K562 (cell line): ENCODE measurements at regions not wholly inside any gene's neighbourhood (a gene's known extent, or its start where the extent isn't known, plus 50 kb on each side); places are given as distances from the start of the nearest gene placed in this dataset.

Source experiments
- ATAC-seq: fragments of 200-7000 bp; cut with Tn5 transposase; 3 replicates; pipeline ENCODE4 v1.9.1; 2020; ENCODE audit warnings: moderate library complexity
- BruUV-seq: library from RNA; stranded (reverse); fragments of 400-500 nt; replicated peaks from 2 replicates; lab custom pipeline; 2021; lab: Mats Ljungman, UMichigan
- CTCF ChIA-PET: fragments of 300-600 bp; formaldehyde crosslinking; extraction: SDS; loops from one replicate; lab custom pipeline; 2021; ENCODE audit warnings: low intra/inter-chr PET ratio; lab: Yijun Ruan, JAX
- POLR2A ChIA-PET: fragments of 300-600, 350-650 bp; sonication (Branson Sonifier 250); formaldehyde crosslinking; extraction: SDS; loops from one replicate; lab custom pipeline; 2021; ENCODE audit warnings: antibody characterized with exemption, inconsistent platforms; lab: Yijun Ruan, JAX
- DNase-seq, 4 experiments: peaks; one replicate each; pipeline versions ENCODE4 v3.0.0 to v3.0.0-alpha.2; 2011 to 2018; ENCODE audit warnings: low spot score in 3 of 4, mixed read lengths in 3 of 4; ENCODE audit errors: extremely low read depth in 1 of 4
- FAIRE-seq: peaks from 2 replicates; lab custom pipeline; 2011; peaks lifted over from hg19 to GRCh38; lab: Jason Lieb, UNC
- H2AFZ ChIP-seq: 2 replicates; pipeline ENCODE4 v1.6.0; 2011; ENCODE audit warnings: low read depth, low read length, control low read depth, inconsistent platforms
- H3K27ac ChIP-seq: fragments of 200-600 bp; 3 replicates; pipeline ENCODE4 v1.8.0; 2011; ENCODE audit warnings: low read depth, mild to moderate bottlenecking, control low read depth, inconsistent platforms, low read length, moderate library complexity, mixed read lengths; ENCODE audit errors: extremely low read depth
- H3K27me3 ChIP-seq, 2 experiments: fragments of 300-600 bp in 1 of 2; 2 replicates in 1 of 2; 3 replicates in 1 of 2; pipeline versions ENCODE4 v1.6.0 to v1.8.0; 2011; ENCODE audit warnings: inconsistent platforms in 2 of 2, low read length in 2 of 2, mild to moderate bottlenecking in 1 of 2, mixed read lengths in 1 of 2, moderate library complexity in 1 of 2; ENCODE audit not compliant: control insufficient read depth in 2 of 2, insufficient read depth in 2 of 2
- H3K36me3 ChIP-seq: fragments of 300-600 bp; 3 replicates; pipeline ENCODE4 v1.8.0; 2011; ENCODE audit warnings: mild to moderate bottlenecking, low read length, inconsistent platforms; ENCODE audit not compliant: control insufficient read depth, insufficient read depth
- H3K4me1 ChIP-seq, 2 experiments: fragments of 200-600 bp in 1 of 2; replicated peaks in 1 of 2; 2 replicates in 1 of 2; 3 replicates in 1 of 2; pipeline versions ENCODE4 v1.5.1 to v1.8.0; 2011; ENCODE audit warnings: inconsistent platforms in 2 of 2, low read length in 2 of 2, mild to moderate bottlenecking in 1 of 2, mixed read lengths in 1 of 2, moderate library complexity in 1 of 2; ENCODE audit not compliant: control insufficient read depth in 2 of 2, insufficient read depth in 2 of 2
- H3K4me2 ChIP-seq: 2 replicates; pipeline ENCODE4 v1.6.1; 2011; ENCODE audit warnings: low read length, control low read depth, inconsistent platforms, mixed read lengths; ENCODE audit not compliant: insufficient read depth
- H3K4me3 ChIP-seq: fragments of 200-600 bp; sonication (generic), shearing (Covaris generic); 2 replicates; pipeline ENCODE4 v1.5.1; 2016; ENCODE audit warnings: control low read depth, inconsistent platforms
- H3K79me2 ChIP-seq: fragments of 200-600 bp; 3 replicates; pipeline ENCODE4 v1.8.0; 2011; ENCODE audit warnings: low read length, inconsistent platforms; ENCODE audit not compliant: control insufficient read depth, insufficient read depth
- H3K9ac ChIP-seq, 2 experiments: 2 replicates each; pipeline versions ENCODE4 v1.6.0 to v1.6.1; 2011; ENCODE audit warnings: low read depth in 2 of 2, low read length in 2 of 2, control low read depth in 1 of 2, inconsistent platforms in 1 of 2, mild to moderate bottlenecking in 1 of 2, mixed read lengths in 1 of 2; ENCODE audit not compliant: insufficient read depth in 1 of 2
- H3K9me1 ChIP-seq: one replicate; pipeline ENCODE4 v1.6.0; 2011; ENCODE audit warnings: inconsistent platforms, mild to moderate bottlenecking, low read length, moderate library complexity; ENCODE audit not compliant: control insufficient read depth, insufficient read depth
- H3K9me3 ChIP-seq: replicated peaks from 2 replicates; pipeline ENCODE4 v1.5.1; 2011; ENCODE audit warnings: low read depth, low read length, inconsistent platforms; ENCODE audit not compliant: control insufficient read depth, insufficient read depth
- H4K20me1 ChIP-seq: replicated peaks from 2 replicates; pipeline ENCODE4 v1.6.1; 2011; ENCODE audit warnings: low read length, inconsistent platforms, mixed read lengths; ENCODE audit not compliant: control insufficient read depth, insufficient read depth
- CCAR2 ChIP-seq: fragments of 200-400 bp; formaldehyde crosslinking; IDR thresholded peaks from 2 replicates; pipeline ENCODE4 v1.6.1; 2017; ENCODE audit warnings: mild to moderate bottlenecking, low read depth, low read length
- HIVEP1 ChIP-seq: fragments of 250-450 bp; sonication (Bioruptor Pico); IDR thresholded peaks from 2 replicates; pipeline ENCODE4 v1.4.0; 2020; ENCODE audit warnings: mild to moderate bottlenecking
- NBN ChIP-seq: fragments of 450-650 bp; IDR thresholded peaks from 2 replicates; pipeline ENCODE4 v1.6.1; 2016; ENCODE audit warnings: low read depth, mild to moderate bottlenecking
- NFYB ChIP-seq: IDR thresholded peaks from 2 replicates; pipeline ENCODE4 v1.6.1; 2011; ENCODE audit warnings: mild to moderate bottlenecking, moderate library complexity; ENCODE audit not compliant: insufficient read length; ENCODE audit errors: extremely low read depth
- RBM22 ChIP-seq: fragments of 200-400 bp; formaldehyde crosslinking; IDR thresholded peaks from 2 replicates; pipeline ENCODE4 v1.6.1; 2018; ENCODE audit warnings: low read length, low read depth; ENCODE audit not compliant: poor library complexity, severe bottlenecking
- SMARCA4 ChIP-seq: fragments of 450-650 bp; IDR thresholded peaks from 2 replicates; pipeline ENCODE4 v1.6.1; 2016
- TCF7L2 ChIP-seq: fragments of 150-350 bp; IDR thresholded peaks from 2 replicates; pipeline ENCODE4 v1.6.1; 2016; ENCODE audit warnings: low read depth, mild to moderate bottlenecking, low read length, moderate library complexity
- ZC3H11A ChIP-seq: IDR thresholded peaks from 2 replicates; pipeline ENCODE4 v1.6.1; 2012; ENCODE audit warnings: low read depth, low read length, improper control_type of control experiment
- in situ Hi-C: fragments of 300-500 bp; cut with MboI; formaldehyde crosslinking; loops from 4 replicates; pipeline ENCODE4 v1.15.0; 2018; ENCODE audit warnings: inconsistent platforms, mixed read lengths
- intact Hi-C: fragments of 100-400 bp; cut with micrococcal nuclease; formaldehyde crosslinking; loops from 2 replicates; pipeline ENCODE4 v1.14.2; 2022
- TF ChIP-seq, protein P1 (sequence below), 2 experiments: IDR thresholded peaks; 2 replicates each; pipeline ENCODE4 v1.6.1; 2012; ENCODE audit warnings: improper control_type of control experiment in 2 of 2, low read depth in 2 of 2, low read length in 2 of 2, borderline replicate concordance in 1 of 2
- TF ChIP-seq, protein P2 (sequence below): fragments of 450-650 bp; IDR thresholded peaks from 2 replicates; pipeline ENCODE4 v1.7.1; 2018; ENCODE audit warnings: mild to moderate bottlenecking, low read depth; ENCODE audit not compliant: partially characterized antibody
- TF ChIP-seq, protein P3 (sequence below): fragments of 250-450 bp; sonication (Bioruptor Pico); IDR thresholded peaks from 2 replicates; pipeline ENCODE4 v1.5.1; 2021; ENCODE audit warnings: mild to moderate bottlenecking

DNA sequence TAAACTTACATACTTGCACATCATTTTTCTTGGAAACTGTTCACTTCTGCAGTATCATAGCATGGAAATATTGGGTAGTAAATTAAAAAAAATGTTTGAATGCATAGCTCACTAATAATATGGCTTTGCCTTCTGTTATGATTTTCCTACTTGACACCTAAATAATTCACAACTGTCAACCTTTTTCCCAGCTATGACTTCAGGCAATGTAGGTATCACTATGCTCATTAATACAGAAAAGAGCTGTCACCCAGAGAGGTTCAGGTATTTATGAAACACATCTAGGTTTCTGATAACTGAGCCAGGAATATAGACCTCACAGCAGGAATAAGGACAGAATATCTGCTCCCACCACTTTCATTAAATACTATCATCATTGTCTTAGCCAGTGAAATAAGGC is 289.5 kb downstream of the ACTRT1 start (continued):
- TF ChIP-seq, protein P1, sequence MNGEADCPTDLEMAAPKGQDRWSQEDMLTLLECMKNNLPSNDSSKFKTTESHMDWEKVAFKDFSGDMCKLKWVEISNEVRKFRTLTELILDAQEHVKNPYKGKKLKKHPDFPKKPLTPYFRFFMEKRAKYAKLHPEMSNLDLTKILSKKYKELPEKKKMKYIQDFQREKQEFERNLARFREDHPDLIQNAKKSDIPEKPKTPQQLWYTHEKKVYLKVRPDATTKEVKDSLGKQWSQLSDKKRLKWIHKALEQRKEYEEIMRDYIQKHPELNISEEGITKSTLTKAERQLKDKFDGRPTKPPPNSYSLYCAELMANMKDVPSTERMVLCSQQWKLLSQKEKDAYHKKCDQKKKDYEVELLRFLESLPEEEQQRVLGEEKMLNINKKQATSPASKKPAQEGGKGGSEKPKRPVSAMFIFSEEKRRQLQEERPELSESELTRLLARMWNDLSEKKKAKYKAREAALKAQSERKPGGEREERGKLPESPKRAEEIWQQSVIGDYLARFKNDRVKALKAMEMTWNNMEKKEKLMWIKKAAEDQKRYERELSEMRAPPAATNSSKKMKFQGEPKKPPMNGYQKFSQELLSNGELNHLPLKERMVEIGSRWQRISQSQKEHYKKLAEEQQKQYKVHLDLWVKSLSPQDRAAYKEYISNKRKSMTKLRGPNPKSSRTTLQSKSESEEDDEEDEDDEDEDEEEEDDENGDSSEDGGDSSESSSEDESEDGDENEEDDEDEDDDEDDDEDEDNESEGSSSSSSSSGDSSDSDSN (IDR thresholded peaks at IDR 0.05; ENCODE audit: borderline replicate concordance in 1 of 2, low read depth in 2 of 2, low read length in 2 of 2) = no peak
- TF ChIP-seq, protein P2, sequence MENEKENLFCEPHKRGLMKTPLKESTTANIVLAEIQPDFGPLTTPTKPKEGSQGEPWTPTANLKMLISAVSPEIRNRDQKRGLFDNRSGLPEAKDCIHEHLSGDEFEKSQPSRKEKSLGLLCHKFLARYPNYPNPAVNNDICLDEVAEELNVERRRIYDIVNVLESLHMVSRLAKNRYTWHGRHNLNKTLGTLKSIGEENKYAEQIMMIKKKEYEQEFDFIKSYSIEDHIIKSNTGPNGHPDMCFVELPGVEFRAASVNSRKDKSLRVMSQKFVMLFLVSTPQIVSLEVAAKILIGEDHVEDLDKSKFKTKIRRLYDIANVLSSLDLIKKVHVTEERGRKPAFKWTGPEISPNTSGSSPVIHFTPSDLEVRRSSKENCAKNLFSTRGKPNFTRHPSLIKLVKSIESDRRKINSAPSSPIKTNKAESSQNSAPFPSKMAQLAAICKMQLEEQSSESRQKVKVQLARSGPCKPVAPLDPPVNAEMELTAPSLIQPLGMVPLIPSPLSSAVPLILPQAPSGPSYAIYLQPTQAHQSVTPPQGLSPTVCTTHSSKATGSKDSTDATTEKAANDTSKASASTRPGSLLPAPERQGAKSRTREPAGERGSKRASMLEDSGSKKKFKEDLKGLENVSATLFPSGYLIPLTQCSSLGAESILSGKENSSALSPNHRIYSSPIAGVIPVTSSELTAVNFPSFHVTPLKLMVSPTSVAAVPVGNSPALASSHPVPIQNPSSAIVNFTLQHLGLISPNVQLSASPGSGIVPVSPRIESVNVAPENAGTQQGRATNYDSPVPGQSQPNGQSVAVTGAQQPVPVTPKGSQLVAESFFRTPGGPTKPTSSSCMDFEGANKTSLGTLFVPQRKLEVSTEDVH = no peak
- no peak for TF ChIP-seq CCAR2
- TF ChIP-seq RBM22 = no peak
- no peak for TF ChIP-seq NFYB
- TF ChIP-seq HIVEP1 (CRISPR knock-in tag) = no peak

DNA sequence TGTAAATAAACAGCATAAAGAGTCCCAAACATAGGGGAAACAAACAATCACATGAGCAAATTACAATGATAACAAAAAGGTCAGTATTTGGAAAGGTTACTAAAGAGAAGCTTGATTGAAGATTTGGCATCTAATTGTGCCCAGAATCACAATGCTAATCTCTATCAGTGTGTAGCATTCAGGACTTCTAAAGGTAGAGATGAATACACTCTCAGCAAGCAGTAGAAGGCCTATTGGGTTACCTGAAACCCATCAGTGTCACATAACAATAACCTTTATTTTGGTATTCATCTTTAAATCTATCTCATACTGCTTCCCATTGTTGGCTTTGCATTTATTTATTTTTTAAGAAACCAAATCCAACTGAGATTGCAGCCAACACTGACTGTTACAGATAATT is 319.5 kb downstream of the ACTRT1 start:
- Histone ChIP-seq H3K9me1 (no peaks in the 10 kb centered on the region), H3K36me3 (no peaks in the 10 kb centered on the region), H3K79me2 (no peaks in the 10 kb centered on the region), H3K27ac (no peak overlapping the region), H3K9ac (no peak overlapping the region), H3K9me3 (no peaks in the 10 kb centered on the region), H3K27me3 (no peaks in the 10 kb centered on the region), H3K4me1 (no peaks in the 10 kb centered on the region), H3K4me2 (no peak overlapping the region), H3K4me3 (no peak overlapping the region), H4K20me1 (no peaks in the 10 kb centered on the region), H2AFZ (no peak overlapping the region)
- ATAC-seq (no peak), FAIRE-seq (no peak), DNase-seq (no peak)
- POLR2A ChIA-PET = no interaction called here
- CTCF ChIA-PET = no interaction called here
- in situ Hi-C loops (no loop called here), intact Hi-C loops (no loop called here)
- TF ChIP-seq NBN (no peak), ZC3H11A (no peak), TCF7L2 (no peak), SMARCA4 (no peak)
- TF ChIP-seq, protein P3, sequence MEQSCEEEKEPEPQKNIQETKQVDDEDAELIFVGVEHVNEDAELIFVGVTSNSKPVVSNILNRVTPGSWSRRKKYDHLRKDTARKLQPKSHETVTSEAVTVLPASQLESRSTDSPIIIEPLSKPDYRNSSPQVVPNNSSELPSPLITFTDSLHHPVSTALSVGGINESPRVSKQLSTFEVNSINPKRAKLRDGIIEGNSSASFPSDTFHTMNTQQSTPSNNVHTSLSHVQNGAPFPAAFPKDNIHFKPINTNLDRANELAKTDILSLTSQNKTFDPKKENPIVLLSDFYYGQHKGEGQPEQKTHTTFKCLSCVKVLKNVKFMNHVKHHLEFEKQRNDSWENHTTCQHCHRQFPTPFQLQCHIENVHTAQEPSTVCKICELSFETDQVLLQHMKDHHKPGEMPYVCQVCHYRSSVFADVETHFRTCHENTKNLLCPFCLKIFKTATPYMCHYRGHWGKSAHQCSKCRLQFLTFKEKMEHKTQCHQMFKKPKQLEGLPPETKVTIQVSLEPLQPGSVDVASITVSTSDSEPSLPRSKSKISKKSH = no peak
- BruUV-seq = no TSS peak
